PC-3 (cell line): ENCODE measurements at regions not wholly inside any gene's neighbourhood (a gene's known extent, or its start where the extent isn't known, plus 50 kb on each side); places are given as distances from the start of the nearest gene placed in this dataset.
A peak's percentile ranks its signal among the peaks of the same experiment; 100 is the strongest.

Experiments
- ATAC-seq: fragments of 200-7000 bp; cut with Tn5 transposase; 2 replicates; pipeline ENCODE4 v1.9.1; 2020; ENCODE audit warnings: mild to moderate bottlenecking, moderate library complexity
- BruUV-seq: library from RNA; stranded (reverse); fragments of 400-500 nt; replicated peaks from 2 replicates; lab custom pipeline; 2021; lab: Mats Ljungman, UMichigan
- CTCF ChIA-PET: fragments of 300-600 bp; sonication (Branson Sonifier 250); formaldehyde crosslinking; loops from one replicate; lab custom pipeline; 2022; ENCODE audit warnings: antibody characterized with exemption; lab: Charles Lee
- POLR2A ChIA-PET: fragments of 300-600 bp; sonication (Branson Sonifier 250); formaldehyde crosslinking; loops from one replicate; lab custom pipeline; 2022; ENCODE audit warnings: antibody characterized with exemption; ENCODE audit not compliant: unreplicated experiment; lab: Charles Lee
- DNase-seq: peaks from one replicate; pipeline ENCODE4 v3.0.0-alpha.2; 2015
- H2AFZ ChIP-seq: fragments of 300-600 bp; sonication (generic); 2 replicates; pipeline ENCODE4 v1.6.0; 2016; ENCODE audit warnings: antibody characterized with exemption, low read length
- H3F3A ChIP-seq: fragments of 300-600 bp; sonication (generic); one replicate; pipeline ENCODE4 v1.6.0; 2017; ENCODE audit warnings: antibody characterized with exemption, low read length, control low read depth, mild to moderate bottlenecking; ENCODE audit not compliant: unreplicated experiment
- H3K27ac ChIP-seq: fragments of 300-600 bp; sonication (generic); 2 replicates; pipeline ENCODE4 v1.5.1; 2016; ENCODE audit warnings: mild to moderate bottlenecking, low read length
- H3K27me3 ChIP-seq: fragments of 300-600 bp; sonication (generic); 2 replicates; pipeline ENCODE4 v1.6.1; 2016; ENCODE audit warnings: low read length, mixed read lengths
- H3K36me3 ChIP-seq: fragments of 300-600 bp; sonication (generic); 2 replicates; pipeline ENCODE4 v1.6.1; 2016; ENCODE audit warnings: low read depth, mixed run types, low read length, mixed read lengths
- H3K4me1 ChIP-seq: fragments of 300-600 bp; sonication (generic); 2 replicates; pipeline ENCODE4 v1.5.1; 2016; ENCODE audit warnings: low read length; ENCODE audit not compliant: insufficient read depth
- H3K4me2 ChIP-seq: fragments of 300-600 bp; sonication (generic); 2 replicates; pipeline ENCODE4 v1.6.0; 2016; ENCODE audit warnings: low read length
- H3K4me3 ChIP-seq: fragments of 300-600 bp; sonication (generic); 2 replicates; pipeline ENCODE4 v1.5.1; 2016; ENCODE audit warnings: mild to moderate bottlenecking, low read length, mixed read lengths
- H3K79me2 ChIP-seq: fragments of 300-600 bp; sonication (generic); 2 replicates; pipeline ENCODE4 v1.6.1; 2017; ENCODE audit warnings: low read length, mixed read lengths
- H3K9ac ChIP-seq: fragments of 300-600 bp; sonication (generic); 2 replicates; pipeline ENCODE4 v1.6.0; 2016; ENCODE audit warnings: mild to moderate bottlenecking, low read length
- H3K9me2 ChIP-seq: fragments of 300-600 bp; sonication (generic); replicated peaks from 2 replicates; pipeline ENCODE4 v1.6.1; 2016; ENCODE audit warnings: mixed run types, low read length, mixed read lengths
- H3K9me3 ChIP-seq: fragments of 300-600 bp; sonication (generic); 2 replicates; pipeline ENCODE4 v1.6.1; 2016; ENCODE audit warnings: low read length, mixed read lengths
- H4K20me1 ChIP-seq: fragments of 300-600 bp; sonication (generic); 2 replicates; pipeline ENCODE4 v1.6.1; 2016; ENCODE audit warnings: low read length, mixed read lengths
- EZH2 ChIP-seq: fragments of 300-600 bp; sonication (generic); IDR thresholded peaks from one replicate; pipeline ENCODE4 v1.6.1; 2017; ENCODE audit warnings: antibody characterized with exemption, mild to moderate bottlenecking, low read length; ENCODE audit not compliant: unreplicated experiment
- EZH2phosphoT487 ChIP-seq: fragments of 300-600 bp; sonication (generic); IDR thresholded peaks from 2 replicates; pipeline ENCODE4 v1.6.1; 2018; ENCODE audit warnings: mild to moderate bottlenecking, antibody characterized with exemption, low read length, borderline replicate concordance
- intact Hi-C: fragments of 100-400 bp; cut with micrococcal nuclease; formaldehyde crosslinking; loops from 2 replicates; pipeline ENCODE4 v1.9.0; 2023
- TF ChIP-seq, protein P1 (sequence below): fragments of 300-600 bp; sonication (generic); conservative IDR thresholded peaks from 2 replicates; pipeline ENCODE4 v1.5.1; 2017; ENCODE audit warnings: antibody characterized with exemption, low read depth, mild to moderate bottlenecking, low read length

DNA sequence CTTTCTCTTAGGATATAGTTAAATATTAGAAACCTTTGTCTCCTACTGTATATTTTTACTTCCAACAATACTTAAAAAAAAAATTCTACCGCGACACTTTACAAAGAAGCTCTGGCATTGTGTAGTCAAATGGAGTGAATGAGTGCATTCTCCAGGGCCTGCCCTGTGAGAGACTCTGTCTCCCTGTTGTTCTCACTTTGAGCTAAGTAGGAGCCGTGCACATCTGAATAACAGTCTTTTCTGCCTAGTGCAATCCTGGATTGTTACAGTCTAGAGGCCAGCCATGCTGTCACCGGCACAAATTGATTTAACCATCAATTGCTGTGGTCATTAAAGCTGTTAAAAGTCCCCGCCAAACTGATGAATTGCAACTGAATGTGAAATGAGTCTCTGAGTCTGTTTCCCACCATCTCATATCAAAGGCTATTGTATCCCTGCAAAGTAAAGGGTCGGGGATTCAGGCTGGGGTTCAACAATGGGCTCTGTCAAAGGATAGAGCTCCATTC lies 156.0 kb downstream of the RFPL4B start:
- BruUV-seq, result no TSS peak
- Histone ChIP-seq H3F3A (no peaks in the 10 kb centered on the region), H3K9ac (no peak overlapping the region), H3K27me3 (no peaks in the 10 kb centered on the region), H3K4me1 (no peaks in the 10 kb centered on the region), H3K4me2 (no peak overlapping the region), H3K36me3 (no peaks in the 10 kb centered on the region), H3K9me2 (no peaks in the 10 kb centered on the region), H3K27ac (no peak overlapping the region), H4K20me1 (no peaks in the 10 kb centered on the region), H3K9me3 (no peaks in the 10 kb centered on the region), H3K79me2 (no peaks in the 10 kb centered on the region), H2AFZ (no peak overlapping the region), H3K4me3 (no peak overlapping the region)
- ChIA-PET CTCF (no interaction called here), POLR2A (no interaction called here)
- intact Hi-C loops, result no loop called here
- TF ChIP-seq EZH2phosphoT487 (no peak), EZH2 (no peak)
- TF ChIP-seq, protein P1, sequence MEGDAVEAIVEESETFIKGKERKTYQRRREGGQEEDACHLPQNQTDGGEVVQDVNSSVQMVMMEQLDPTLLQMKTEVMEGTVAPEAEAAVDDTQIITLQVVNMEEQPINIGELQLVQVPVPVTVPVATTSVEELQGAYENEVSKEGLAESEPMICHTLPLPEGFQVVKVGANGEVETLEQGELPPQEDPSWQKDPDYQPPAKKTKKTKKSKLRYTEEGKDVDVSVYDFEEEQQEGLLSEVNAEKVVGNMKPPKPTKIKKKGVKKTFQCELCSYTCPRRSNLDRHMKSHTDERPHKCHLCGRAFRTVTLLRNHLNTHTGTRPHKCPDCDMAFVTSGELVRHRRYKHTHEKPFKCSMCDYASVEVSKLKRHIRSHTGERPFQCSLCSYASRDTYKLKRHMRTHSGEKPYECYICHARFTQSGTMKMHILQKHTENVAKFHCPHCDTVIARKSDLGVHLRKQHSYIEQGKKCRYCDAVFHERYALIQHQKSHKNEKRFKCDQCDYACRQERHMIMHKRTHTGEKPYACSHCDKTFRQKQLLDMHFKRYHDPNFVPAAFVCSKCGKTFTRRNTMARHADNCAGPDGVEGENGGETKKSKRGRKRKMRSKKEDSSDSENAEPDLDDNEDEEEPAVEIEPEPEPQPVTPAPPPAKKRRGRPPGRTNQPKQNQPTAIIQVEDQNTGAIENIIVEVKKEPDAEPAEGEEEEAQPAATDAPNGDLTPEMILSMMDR, result no peak
- DNase-seq (no peak), ATAC-seq (no peak)

DNA sequence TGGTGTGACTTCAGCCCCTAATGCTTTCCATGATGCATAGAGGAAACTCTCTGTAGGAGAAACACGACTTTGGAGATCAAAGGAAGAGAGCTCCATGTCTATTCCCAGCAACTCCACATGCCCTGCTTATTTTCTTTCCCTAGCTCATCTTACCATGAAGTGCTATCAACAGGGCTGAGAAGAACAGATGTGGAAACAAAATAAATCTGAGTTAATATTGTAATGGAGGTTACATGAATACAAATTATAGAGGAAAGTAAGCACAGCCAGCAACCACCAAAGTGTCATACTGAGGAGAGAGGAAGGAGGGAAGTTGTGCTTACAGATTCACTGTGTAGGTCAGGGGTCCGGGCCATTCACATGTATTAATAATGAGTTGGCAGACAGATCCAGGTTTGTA lies 157.5 kb downstream of the RFPL4B start:
- Histone ChIP-seq H3K27me3 (no peaks in the 10 kb centered on the region), H3F3A (no peaks in the 10 kb centered on the region), H4K20me1 (no peaks in the 10 kb centered on the region), H3K4me1 (no peaks in the 10 kb centered on the region), H3K36me3 (no peaks in the 10 kb centered on the region), H3K27ac (no peak overlapping the region), H3K4me3 (no peak overlapping the region), H3K9me3 (no peaks in the 10 kb centered on the region), H3K4me2 (no peak overlapping the region), H3K79me2 (no peaks in the 10 kb centered on the region), H2AFZ (no peak overlapping the region), H3K9ac (no peak overlapping the region), H3K9me2 (no peaks in the 10 kb centered on the region)
- no TSS peak for BruUV-seq
- intact Hi-C loops, result no loop called here
- DNase-seq (no peak), ATAC-seq (no peak)
- POLR2A ChIA-PET, result no interaction called here
- TF ChIP-seq, protein P1, result no peak
- TF ChIP-seq EZH2 (no peak), EZH2phosphoT487 (no peak)
- CTCF ChIA-PET, result no interaction called here

DNA sequence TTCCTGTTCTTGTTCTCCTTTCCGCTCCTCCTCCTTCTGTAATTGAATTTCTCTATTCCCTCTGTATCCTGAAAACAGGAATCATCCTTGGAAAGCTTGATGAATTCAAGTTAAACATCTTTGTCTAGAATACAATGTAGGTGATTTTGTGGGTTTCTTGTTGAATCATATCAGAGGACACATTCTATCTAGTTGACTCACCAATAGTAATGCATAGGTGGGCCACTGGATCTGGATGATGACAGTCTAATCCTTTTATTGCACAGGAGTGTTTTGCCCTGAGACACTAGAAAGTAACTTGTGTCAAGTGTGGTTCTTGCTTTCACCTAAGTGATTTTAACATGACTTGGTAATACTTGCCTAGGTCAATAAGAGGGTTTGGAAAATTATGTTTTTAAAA lies 164.3 kb downstream of the RFPL4B start:
- H3K4me3 ChIP-seq, result no peak overlapping the region
- ChIA-PET CTCF (no interaction called here), POLR2A (no interaction called here)
- peaks cover 7% of the 10 kb centered on the region for H3K4me1 ChIP-seq
- H3K27me3 ChIP-seq, result no peaks in the 10 kb centered on the region
- no peak overlapping the region for H3K4me2 ChIP-seq
- H3K27ac ChIP-seq, result no peak overlapping the region
- no peaks in the 10 kb centered on the region for H4K20me1 ChIP-seq
- no TSS peak for BruUV-seq
- H3K9me3 ChIP-seq, result no peaks in the 10 kb centered on the region
- intact Hi-C loops, result no loop called here
- H3K9ac ChIP-seq, result no peak overlapping the region
- H3K9me2 ChIP-seq, result no peaks in the 10 kb centered on the region
- DNase-seq (peak; percentile 69), ATAC-seq (peak; percentile 50)
- H3K79me2 ChIP-seq, result no peaks in the 10 kb centered on the region
- no peak for TF ChIP-seq EZH2phosphoT487
- no peak for TF ChIP-seq EZH2
- TF ChIP-seq, protein P1, result no peak
- H2AFZ ChIP-seq, result no peak overlapping the region
- H3K36me3 ChIP-seq, result no peaks in the 10 kb centered on the region
- H3F3A ChIP-seq, result no peaks in the 10 kb centered on the region
